ENCODE measurements at regions not wholly inside any gene's neighbourhood (a gene's known extent, or its start where the extent isn't known, plus 50 kb on each side); places are given as distances from the start of the nearest gene placed in this dataset.

GRCh38 chr11:103530257-103530656 is 421.0 kb downstream of the DYNC2H1 start:
- no peak for DNase-seq

- no peak for DNase-seq
Measured at GRCh38 chr11:103532133-103532788, 423.0 kb downstream of the DYNC2H1 start.

- DNase-seq = no peak
Measured at GRCh38 chr11:103534191-103534590, 425.0 kb downstream of the DYNC2H1 start.

GRCh38 chr11:103534959-103535358 is 425.7 kb downstream of the DYNC2H1 start:
- no peak for DNase-seq

GRCh38 chr11:103536335-103536722 is 427.1 kb downstream of the DYNC2H1 start:
- no peak for DNase-seq

- peak; percentile 42 for DNase-seq
Measured at GRCh38 chr11:103537904-103538502, 428.8 kb downstream of the DYNC2H1 start.

- no peak for DNase-seq
Measured at GRCh38 chr11:103539166-103539565, 429.9 kb downstream of the DYNC2H1 start.

- DNase-seq = no peak
Measured at GRCh38 chr11:103541186-103541795, 432.1 kb downstream of the DYNC2H1 start.

- DNase-seq = no peak
Measured at GRCh38 chr11:103542851-103543250, 433.6 kb downstream of the DYNC2H1 start.

GRCh38 chr11:103543456-103543855 is 434.2 kb downstream of the DYNC2H1 start:
- DNase-seq = no peak

- DNase-seq = no peak
Measured at GRCh38 chr11:103544874-103545273, 435.6 kb downstream of the DYNC2H1 start.

GRCh38 chr11:103545551-103545950 is 436.3 kb downstream of the DYNC2H1 start:
- DNase-seq = no peak

- no peak for DNase-seq
Measured at GRCh38 chr11:103546236-103546635, 437.0 kb downstream of the DYNC2H1 start.

- no peak for DNase-seq
Measured at GRCh38 chr11:103547024-103547423, 437.8 kb downstream of the DYNC2H1 start.

- DNase-seq = no peak
Measured at GRCh38 chr11:103547691-103548090, 438.5 kb downstream of the DYNC2H1 start.

- no peak for DNase-seq
Measured at GRCh38 chr11:103548838-103549237, 439.6 kb downstream of the DYNC2H1 start.

GRCh38 chr11:103550811-103551210 is 441.6 kb downstream of the DYNC2H1 start:
- no peak for DNase-seq

- no peak for DNase-seq
Measured at GRCh38 chr11:103552086-103552485, 442.9 kb downstream of the DYNC2H1 start.

- DNase-seq = no peak
Measured at GRCh38 chr11:103556171-103556570, 446.9 kb downstream of the DYNC2H1 start.

- no peak for DNase-seq
Measured at GRCh38 chr11:103566116-103566515, 456.9 kb downstream of the DYNC2H1 start.

- no peak for DNase-seq
Measured at GRCh38 chr11:103581760-103582159, 454.7 kb upstream of the DDI1 start.

- DNase-seq = no peak
Measured at GRCh38 chr11:103582351-103582909, 454.0 kb upstream of the DDI1 start.

- DNase-seq = no peak
Measured at GRCh38 chr11:103584021-103584420, 452.4 kb upstream of the DDI1 start.

GRCh38 chr11:103584720-103585119 is 451.7 kb upstream of the DDI1 start:
- DNase-seq = no peak
